ENCODE measurements at regions not wholly inside any gene's neighbourhood (a gene's known extent, or its start where the extent isn't known, plus 50 kb on each side); places are given as distances from the start of the nearest gene placed in this dataset.

GRCh38 chr9:86405926-86406325, 51.7 kb upstream of the TUT7 start:
- DNase-seq, result no peak

- no peak for DNase-seq
These were observed 50.9 kb upstream of the TUT7 start for GRCh38 chr9:86405086-86405491.

All from NCI-H524 (cell line).